ENCODE measurements at regions not wholly inside any gene's neighbourhood (a gene's known extent, or its start where the extent isn't known, plus 50 kb on each side); places are given as distances from the start of the nearest gene placed in this dataset.

- Histone ChIP-seq H3K36me3 (ENCODE audit: control insufficient read depth, insufficient read depth, low read length) (no peaks in the 10 kb centered on the region), H3K14ac (replicated peaks; ENCODE audit: low read depth, low read length) (no peak overlapping the region), H2BK120ac (ENCODE audit: low read depth, low read length) (no peak overlapping the region), H3K23ac (ENCODE audit: low read depth, low read length) (no peak overlapping the region), H2AK9ac (replicated peaks; ENCODE audit: low read depth, low read length, poor library complexity) (no peak overlapping the region), H4K91ac (ENCODE audit: insufficient read depth, low read depth, low read length) (no peak overlapping the region), H3K18ac (ENCODE audit: low read depth, low read length) (no peak overlapping the region), H3K56ac (ENCODE audit: extremely low read depth, insufficient read depth, low read length) (no peak overlapping the region), H3K27me3 (ENCODE audit: control insufficient read depth, insufficient read depth, low read length) (no peaks in the 10 kb centered on the region), H4K8ac (ENCODE audit: low read depth in 2 of 2, low read length in 2 of 2) (no peak overlapping the region), H3K9ac (ENCODE audit: low read depth, low read length) (no peak overlapping the region), H3K9me3 (ENCODE audit: control insufficient read depth, insufficient read depth, low read length) (peaks cover 7% of the 10 kb centered on the region; the same call in 1 of the 2 replicates), H2AK5ac (ENCODE audit: low read depth, low read length) (no peak overlapping the region), H3K4me3 (ENCODE audit: insufficient read depth, low read depth, low read length) (no peak overlapping the region), H4K5ac (ENCODE audit: low read depth, low read length) (no peak overlapping the region), H2AFZ (replicated peaks; ENCODE audit: low read length, poor library complexity) (no peak overlapping the region), H4K20me1 (ENCODE audit: insufficient read depth, low read length) (no peaks in the 10 kb centered on the region), H3K9me1 (ENCODE audit: insufficient read depth, low read length) (no peaks in the 10 kb centered on the region), H3K4me1 (ENCODE audit: control insufficient read depth, insufficient read depth, low read length) (no peaks in the 10 kb centered on the region), H3K4me2 (ENCODE audit: low read depth, low read length) (no peak overlapping the region), H3K27ac (ENCODE audit: insufficient read depth, low read length) (no peak overlapping the region), H2BK5ac (ENCODE audit: low read depth, low read length, poor library complexity, severe bottlenecking) (no peak overlapping the region), H2BK20ac (ENCODE audit: low read depth, low read length) (no peak overlapping the region), H2BK15ac (ENCODE audit: low read depth, low read length) (no peak overlapping the region), H3K4ac (ENCODE audit: low read depth, low read length) (no peak overlapping the region), H3K79me1 (ENCODE audit: low read depth in 1 of 2, low read length in 2 of 2) (no peaks in the 10 kb centered on the region)
- no CpG with 5 or more reads among the region's 1 CpG for WGBS, 2 experiments (ENCODE audit: extremely low coverage in 2 of 2, insufficient read length in 1 of 2)
- in situ Hi-C loops (cut with MboI; ENCODE audit: low sequenced_read_pairs) (no loop called here), intact Hi-C loops (cut with micrococcal nuclease) (no loop called here), dilution Hi-C loops (cut with HindIII; ENCODE audit: low sequenced_read_pairs, unreplicated experiment) (no loop called here)
- POLR2A ChIA-PET (ENCODE audit: unreplicated experiment) = no interaction called here
- ATAC-seq (ENCODE audit: low read depth) = no peak
- TF ChIP-seq CTCF (conservative IDR thresholded peaks at IDR 0.05; ENCODE audit: low read depth, low read length) (no peak), MAZ (IDR thresholded peaks at IDR 0.05; ENCODE audit: borderline replicate concordance, low read depth, low read length) (no peak), MXI1 (IDR thresholded peaks at IDR 0.05; ENCODE audit: borderline replicate concordance, low read depth, low read length) (no peak), BHLHE40 (IDR thresholded peaks at IDR 0.05; ENCODE audit: low read depth, low read length) (no peak)
- BruUV-seq (replicated peaks) = no TSS peak
- no peak for DNase-seq
- CTCF ChIA-PET = interaction anchor here (0.6 kb wide), 1 partner anchor 1112 kb away, joined by 3 read pairs; no protein-coding TSS in a partner anchor
Observed at GRCh38 chr7:89837515-89837914, 316.8 kb upstream of the STEAP1 start.

Data from IMR-90 (cell line).